SK-N-SH (cell line): ENCODE measurements at regions not wholly inside any gene's neighbourhood (a gene's known extent, or its start where the extent isn't known, plus 50 kb on each side); places are given as distances from the start of the nearest gene placed in this dataset.

Experiments used
- CTCF ChIA-PET: fragments of 300-600, 350-600 bp; formaldehyde crosslinking; extraction: SDS; loops from one replicate; lab custom pipeline; 2021; lab: Yijun Ruan, JAX
- POLR2A ChIA-PET: fragments of 350-600 bp; sonication (Branson Sonifier 250); formaldehyde crosslinking; extraction: SDS; loops from one replicate; lab custom pipeline; 2020; ENCODE audit warnings: antibody characterized with exemption, inconsistent platforms; lab: Yijun Ruan, JAX
- DNase-seq: peaks from one replicate; pipeline ENCODE4 v3.0.0; 2012
- H2AFZ ChIP-seq: fragments of 200-600 bp; sonication (generic); 2 replicates; pipeline ENCODE4 v1.8.1; 2016; ENCODE audit warnings: antibody characterized with exemption, mild to moderate bottlenecking, low read depth
- H3F3A ChIP-seq: fragments of 200-600 bp; sonication (generic); replicated peaks from 2 replicates; pipeline ENCODE3; 2016; ENCODE audit warnings: antibody characterized with exemption, mild to moderate bottlenecking; ENCODE audit not compliant: insufficient read depth
- H3K27ac ChIP-seq, 2 experiments: fragments of 200-500 bp in 1 of 2; fragments of 200-600 bp in 1 of 2; sonication (Bioruptor generic) in 1 of 2; sonication (generic), shearing (Covaris generic) in 1 of 2; 2 replicates each; pipeline versions ENCODE4 v1.5.1 to v1.6.1; 2014 to 2016; ENCODE audit warnings: low read depth in 2 of 2, inconsistent platforms in 1 of 2, low read length in 1 of 2, mild to moderate bottlenecking in 1 of 2, mixed read lengths in 1 of 2
- H3K27me3 ChIP-seq: fragments of 200-600 bp; sonication (generic), shearing (Covaris generic); 2 replicates; pipeline ENCODE4 v1.6.1; 2016; ENCODE audit warnings: mixed run types; ENCODE audit not compliant: insufficient read depth
- H3K36me3 ChIP-seq, 2 experiments: fragments of 200-500 bp in 1 of 2; fragments of 200-600 bp in 1 of 2; sonication (Bioruptor generic) in 1 of 2; sonication (generic) in 1 of 2; replicated peaks in 1 of 2; 2 replicates each; pipeline versions ENCODE3 to v1.5.1; 2014 to 2016; ENCODE audit warnings: low read length in 1 of 2, mild to moderate bottlenecking in 1 of 2; ENCODE audit not compliant: insufficient read depth in 2 of 2, control insufficient read depth in 1 of 2
- H3K4me1 ChIP-seq, 2 experiments: fragments of 200-500 bp in 1 of 2; fragments of 200-600 bp in 1 of 2; sonication (Bioruptor generic) in 1 of 2; sonication (generic), shearing (Covaris generic) in 1 of 2; 2 replicates each; pipeline versions ENCODE4 v1.5.1 to v1.6.1; 2014 to 2016; ENCODE audit warnings: low read depth in 1 of 2, low read length in 1 of 2, mixed run types in 1 of 2; ENCODE audit not compliant: insufficient read depth in 2 of 2, control insufficient read depth in 1 of 2
- H3K4me2 ChIP-seq: fragments of 200-600 bp; sonication (generic), shearing (Covaris generic); 2 replicates; pipeline ENCODE4 v1.6.1; 2017; ENCODE audit warnings: mixed run types
- H3K4me3 ChIP-seq, 2 experiments: fragments of 200-500 bp in 1 of 2; fragments of 200-600 bp in 1 of 2; sonication (Bioruptor generic) in 1 of 2; sonication (generic), shearing (Covaris generic) in 1 of 2; 2 replicates each; pipeline versions ENCODE4 v1.5.1 to v1.8.1; 2014 to 2016; ENCODE audit warnings: low read depth in 2 of 2, inconsistent platforms in 1 of 2, low read length in 1 of 2, mild to moderate bottlenecking in 1 of 2, mixed read lengths in 1 of 2, moderate library complexity in 1 of 2
- H3K79me2 ChIP-seq: fragments of 200-600 bp; sonication (generic); 2 replicates; pipeline ENCODE4 v1.8.1; 2017; ENCODE audit warnings: mild to moderate bottlenecking; ENCODE audit not compliant: insufficient read depth
- H3K9ac ChIP-seq: fragments of 200-600 bp; sonication (generic); 2 replicates; pipeline ENCODE4 v1.6.1; 2017; ENCODE audit warnings: mixed run types
- H3K9me2 ChIP-seq: fragments of 200-600 bp; sonication (generic); 2 replicates; pipeline ENCODE4 v1.6.1; 2017; ENCODE audit warnings: mixed run types
- H3K9me3 ChIP-seq: fragments of 200-600 bp; sonication (generic); 2 replicates; pipeline ENCODE4 v1.6.1; 2017; ENCODE audit warnings: mixed run types, mild to moderate bottlenecking, moderate library complexity
- H4K20me1 ChIP-seq: fragments of 200-600 bp; sonication (generic); 2 replicates; pipeline ENCODE4 v1.6.1; 2017; ENCODE audit warnings: mild to moderate bottlenecking, mixed run types; ENCODE audit not compliant: insufficient read depth
- EP300 ChIP-seq, 2 experiments: IDR thresholded peaks; 2 replicates each; pipeline versions ENCODE4 v1.4.0 to v1.6.1; 2012; ENCODE audit warnings: borderline replicate concordance in 1 of 2, low read depth in 1 of 2, low read length in 1 of 2
- FOSL2 ChIP-seq: IDR thresholded peaks from 2 replicates; pipeline ENCODE4 v1.4.0; 2012; ENCODE audit warnings: low read depth, mild to moderate bottlenecking, moderate library complexity, borderline replicate concordance
- FOXJ3 ChIP-seq: sonication (generic); formaldehyde crosslinking; IDR thresholded peaks from 2 replicates; pipeline ENCODE4 v1.5.1; 2020; ENCODE audit warnings: mild to moderate bottlenecking, missing genetic modification reagents
- GABPA ChIP-seq: IDR thresholded peaks from 2 replicates; pipeline ENCODE4 v1.4.0; 2012; ENCODE audit warnings: low read depth, mild to moderate bottlenecking
- MEF2A ChIP-seq: IDR thresholded peaks from 2 replicates; pipeline ENCODE4 v1.4.0; 2012; ENCODE audit warnings: low read depth, borderline replicate concordance
- MXI1 ChIP-seq: IDR thresholded peaks from 2 replicates; pipeline ENCODE4 v1.6.1; 2012; ENCODE audit warnings: mild to moderate bottlenecking, low read depth, low read length, improper control_type of control experiment
- NRF1 ChIP-seq: IDR thresholded peaks from 2 replicates; pipeline ENCODE4 v1.6.1; 2012; ENCODE audit warnings: low read depth, mild to moderate bottlenecking, low read length
- RAD21 ChIP-seq: IDR thresholded peaks from 2 replicates; pipeline ENCODE4 v1.6.1; 2012; ENCODE audit warnings: mild to moderate bottlenecking, low read length
- SIN3A ChIP-seq: IDR thresholded peaks from 2 replicates; pipeline ENCODE4 v1.6.1; 2012; ENCODE audit warnings: low read depth, mild to moderate bottlenecking, low read length, moderate library complexity, borderline replicate concordance
- SMC3 ChIP-seq: IDR thresholded peaks from 2 replicates; pipeline ENCODE4 v1.6.1; 2012; ENCODE audit warnings: low read depth, low read length, improper control_type of control experiment
- TAF1 ChIP-seq: IDR thresholded peaks from 2 replicates; pipeline ENCODE4 v1.6.1; 2012; ENCODE audit warnings: low read depth, mild to moderate bottlenecking, low read length, moderate library complexity, borderline replicate concordance
- TEAD4 ChIP-seq: IDR thresholded peaks from 2 replicates; pipeline ENCODE4 v1.4.0; 2012; ENCODE audit warnings: mild to moderate bottlenecking, borderline replicate concordance; ENCODE audit not compliant: insufficient read depth
- USF2 ChIP-seq: fragments of 150-350 bp; IDR thresholded peaks from 2 replicates; pipeline ENCODE4 v1.6.1; 2017; ENCODE audit warnings: antibody characterized with exemption, low read length, low read depth, borderline replicate concordance
- YY1 ChIP-seq: IDR thresholded peaks from 2 replicates; pipeline ENCODE4 v1.4.0; 2012; ENCODE audit warnings: low read depth, mild to moderate bottlenecking
- ZBTB33 ChIP-seq: IDR thresholded peaks from 2 replicates; pipeline ENCODE4 v1.4.0; 2012; ENCODE audit warnings: low read depth, borderline replicate concordance
- WGBS: methylation state at CpG from one replicate; pipeline ENCODE4 v1.1.6; 2017; ENCODE audit warnings: low lambda C conversion rate; 5-methylcytosine and 5-hydroxymethylcytosine counted together
- TF ChIP-seq, protein P1 (sequence below): IDR thresholded peaks from 2 replicates; pipeline ENCODE4 v1.6.1; 2012; ENCODE audit warnings: mild to moderate bottlenecking, low read depth, low read length, moderate library complexity

DNA sequence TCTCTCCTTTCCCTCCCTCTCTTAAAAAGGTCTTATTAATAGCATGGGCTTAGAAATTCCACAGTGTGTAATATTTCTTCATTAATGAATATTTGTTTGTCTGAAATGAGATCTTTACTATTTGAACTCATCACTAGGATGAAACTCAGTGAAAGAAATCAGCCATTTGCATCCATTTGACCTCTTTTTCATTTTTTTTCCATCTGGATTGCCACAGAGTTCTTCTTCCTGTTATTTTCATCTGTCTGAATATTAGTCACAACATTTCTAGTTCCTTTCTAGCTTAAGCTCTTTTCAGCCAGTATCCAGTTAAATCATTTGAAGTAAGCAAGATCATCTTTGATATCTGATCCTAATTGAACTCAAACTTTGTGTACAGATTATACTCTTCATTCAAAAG, 69.2 kb upstream of the PLS3 start:
- Histone ChIP-seq H3K4me3 (no peak overlapping the region), H3K36me3 (no peaks in the 10 kb centered on the region), H4K20me1 (no peaks in the 10 kb centered on the region), H3K9me3 (no peaks in the 10 kb centered on the region), H3K4me2 (no peak overlapping the region), H3K4me1 (no peaks in the 10 kb centered on the region), H3K27me3 (no peaks in the 10 kb centered on the region), H3K9me2 (no peaks in the 10 kb centered on the region), H3K9ac (no peak overlapping the region), H3K27ac (no peak overlapping the region), H3K79me2 (no peaks in the 10 kb centered on the region), H2AFZ (no peak overlapping the region), H3F3A (no peaks in the 10 kb centered on the region)
- POLR2A ChIA-PET: no interaction called here
- CTCF ChIA-PET: no interaction called here
- no peak for DNase-seq
- TF ChIP-seq, protein P1, sequence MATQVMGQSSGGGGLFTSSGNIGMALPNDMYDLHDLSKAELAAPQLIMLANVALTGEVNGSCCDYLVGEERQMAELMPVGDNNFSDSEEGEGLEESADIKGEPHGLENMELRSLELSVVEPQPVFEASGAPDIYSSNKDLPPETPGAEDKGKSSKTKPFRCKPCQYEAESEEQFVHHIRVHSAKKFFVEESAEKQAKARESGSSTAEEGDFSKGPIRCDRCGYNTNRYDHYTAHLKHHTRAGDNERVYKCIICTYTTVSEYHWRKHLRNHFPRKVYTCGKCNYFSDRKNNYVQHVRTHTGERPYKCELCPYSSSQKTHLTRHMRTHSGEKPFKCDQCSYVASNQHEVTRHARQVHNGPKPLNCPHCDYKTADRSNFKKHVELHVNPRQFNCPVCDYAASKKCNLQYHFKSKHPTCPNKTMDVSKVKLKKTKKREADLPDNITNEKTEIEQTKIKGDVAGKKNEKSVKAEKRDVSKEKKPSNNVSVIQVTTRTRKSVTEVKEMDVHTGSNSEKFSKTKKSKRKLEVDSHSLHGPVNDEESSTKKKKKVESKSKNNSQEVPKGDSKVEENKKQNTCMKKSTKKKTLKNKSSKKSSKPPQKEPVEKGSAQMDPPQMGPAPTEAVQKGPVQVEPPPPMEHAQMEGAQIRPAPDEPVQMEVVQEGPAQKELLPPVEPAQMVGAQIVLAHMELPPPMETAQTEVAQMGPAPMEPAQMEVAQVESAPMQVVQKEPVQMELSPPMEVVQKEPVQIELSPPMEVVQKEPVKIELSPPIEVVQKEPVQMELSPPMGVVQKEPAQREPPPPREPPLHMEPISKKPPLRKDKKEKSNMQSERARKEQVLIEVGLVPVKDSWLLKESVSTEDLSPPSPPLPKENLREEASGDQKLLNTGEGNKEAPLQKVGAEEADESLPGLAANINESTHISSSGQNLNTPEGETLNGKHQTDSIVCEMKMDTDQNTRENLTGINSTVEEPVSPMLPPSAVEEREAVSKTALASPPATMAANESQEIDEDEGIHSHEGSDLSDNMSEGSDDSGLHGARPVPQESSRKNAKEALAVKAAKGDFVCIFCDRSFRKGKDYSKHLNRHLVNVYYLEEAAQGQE: no peak
- TF ChIP-seq EP300 (IDR thresholded peaks at IDR 0.05; ENCODE audit: borderline replicate concordance in 1 of 2, low read depth in 1 of 2, low read length in 1 of 2) (no peak), SIN3A (no peak), FOSL2 (no peak), USF2 (no peak), MEF2A (no peak), MXI1 (no peak), TEAD4 (no peak), RAD21 (no peak), NRF1 (no peak), SMC3 (no peak)

- no peaks in the 10 kb centered on the region for H3K36me3 ChIP-seq
- H3K79me2 ChIP-seq: no peaks in the 10 kb centered on the region
- 53% methylated on average over 1 of the region's 1 CpG for WGBS
- H3F3A ChIP-seq: no peaks in the 10 kb centered on the region
- no peak overlapping the region for H2AFZ ChIP-seq
- no peaks in the 10 kb centered on the region for H3K4me1 ChIP-seq
- H3K4me2 ChIP-seq: no peak overlapping the region
- H4K20me1 ChIP-seq: no peaks in the 10 kb centered on the region
- H3K9me3 ChIP-seq: no peaks in the 10 kb centered on the region
- H3K4me3 ChIP-seq: no peak overlapping the region
- no peaks in the 10 kb centered on the region for H3K27me3 ChIP-seq
- no peak overlapping the region for H3K9ac ChIP-seq
- CTCF ChIA-PET: no interaction called here
- TF ChIP-seq TAF1 (no peak), ZBTB33 (no peak), YY1 (no peak), GABPA (no peak), FOXJ3 (CRISPR knock-in tag) (no peak)
- TF ChIP-seq, protein P1: no peak
- H3K9me2 ChIP-seq: no peaks in the 10 kb centered on the region
- H3K27ac ChIP-seq: no peak overlapping the region
- POLR2A ChIA-PET: no interaction called here
- DNase-seq: no peak
Measured at GRCh38 chrX:115493015-115493414, 68.0 kb upstream of the PLS3 start.
